ENCODE measurements at regions not wholly inside any gene's neighbourhood (a gene's known extent, or its start where the extent isn't known, plus 50 kb on each side); places are given as distances from the start of the nearest gene placed in this dataset.

DNA sequence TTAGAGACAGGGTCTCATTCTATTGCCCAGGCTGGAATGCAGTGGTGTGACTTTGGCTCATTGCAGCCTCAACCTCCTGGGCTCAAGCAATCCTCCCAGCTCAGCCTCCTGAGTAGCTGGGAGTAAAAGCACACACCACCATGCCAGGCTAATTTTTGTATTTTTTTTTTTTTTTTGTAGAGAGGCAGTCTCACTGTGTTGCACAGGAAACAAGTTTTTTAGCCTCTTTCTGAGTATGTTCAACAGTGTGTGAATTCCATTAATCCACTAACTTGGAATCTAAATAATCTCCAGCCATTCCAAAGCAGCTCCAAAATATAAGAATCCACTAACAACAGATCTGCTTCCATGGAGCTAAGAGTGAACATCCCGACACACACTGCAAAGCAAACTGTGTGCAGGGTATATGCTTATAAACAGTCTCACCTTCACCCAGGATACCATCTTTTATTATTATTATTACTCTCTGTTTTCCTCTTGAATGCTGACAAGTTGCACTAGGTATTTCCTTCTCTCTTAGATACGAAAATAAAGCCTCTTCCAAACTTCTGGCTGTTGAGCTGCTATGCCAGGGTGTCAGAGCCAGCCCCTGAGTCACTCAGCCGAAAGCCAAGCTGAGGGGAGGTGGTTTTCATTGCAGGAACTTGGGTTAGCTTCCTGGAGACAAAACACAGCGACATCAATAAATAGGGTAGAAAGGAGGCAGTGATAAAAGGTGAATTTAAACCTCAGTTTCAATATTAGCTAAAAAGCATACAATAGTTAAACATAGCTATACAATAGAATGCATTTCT is 264.9 kb downstream of the HIVEP2 start:
- ATAC-seq, result no peak
- TF ChIP-seq, protein P1, sequence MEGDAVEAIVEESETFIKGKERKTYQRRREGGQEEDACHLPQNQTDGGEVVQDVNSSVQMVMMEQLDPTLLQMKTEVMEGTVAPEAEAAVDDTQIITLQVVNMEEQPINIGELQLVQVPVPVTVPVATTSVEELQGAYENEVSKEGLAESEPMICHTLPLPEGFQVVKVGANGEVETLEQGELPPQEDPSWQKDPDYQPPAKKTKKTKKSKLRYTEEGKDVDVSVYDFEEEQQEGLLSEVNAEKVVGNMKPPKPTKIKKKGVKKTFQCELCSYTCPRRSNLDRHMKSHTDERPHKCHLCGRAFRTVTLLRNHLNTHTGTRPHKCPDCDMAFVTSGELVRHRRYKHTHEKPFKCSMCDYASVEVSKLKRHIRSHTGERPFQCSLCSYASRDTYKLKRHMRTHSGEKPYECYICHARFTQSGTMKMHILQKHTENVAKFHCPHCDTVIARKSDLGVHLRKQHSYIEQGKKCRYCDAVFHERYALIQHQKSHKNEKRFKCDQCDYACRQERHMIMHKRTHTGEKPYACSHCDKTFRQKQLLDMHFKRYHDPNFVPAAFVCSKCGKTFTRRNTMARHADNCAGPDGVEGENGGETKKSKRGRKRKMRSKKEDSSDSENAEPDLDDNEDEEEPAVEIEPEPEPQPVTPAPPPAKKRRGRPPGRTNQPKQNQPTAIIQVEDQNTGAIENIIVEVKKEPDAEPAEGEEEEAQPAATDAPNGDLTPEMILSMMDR (IDR thresholded peaks at IDR 0.05), result no peak
- Histone ChIP-seq H3K36me3 (no peaks in the 10 kb centered on the region), H3K9me3 (no peaks in the 10 kb centered on the region), H3K27ac (no peak overlapping the region), H3K4me1 (no peaks in the 10 kb centered on the region), H3K27me3 (no peaks in the 10 kb centered on the region), H3K4me3 (no peak overlapping the region)
- intact Hi-C loops (cut with DNase I), result no loop called here
- no peak for DNase-seq

DNA sequence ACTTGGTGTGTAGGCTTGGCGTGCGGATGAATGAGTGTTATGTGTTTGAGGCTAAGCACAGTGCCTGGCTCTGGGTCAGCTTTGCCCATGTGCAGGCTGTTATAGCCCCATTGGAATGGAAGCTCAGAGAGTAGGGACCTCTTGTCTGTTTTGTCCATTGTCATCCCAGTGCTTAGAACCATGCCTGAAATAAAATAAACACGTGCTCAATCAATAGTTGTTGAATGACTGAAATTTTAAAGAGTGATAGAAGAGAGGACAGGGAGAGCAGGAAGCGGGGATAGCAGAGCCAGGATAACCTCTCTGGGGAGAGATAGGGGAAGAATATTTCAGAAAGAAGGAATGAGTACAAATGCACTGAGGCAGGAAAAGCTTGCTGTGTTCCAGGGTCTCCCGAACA is 263.9 kb downstream of the HIVEP2 start:
- H3K4me3 ChIP-seq, result no peak overlapping the region
- H3K4me1 ChIP-seq, result no peaks in the 10 kb centered on the region
- H3K27ac ChIP-seq, result no peak overlapping the region
- H3K36me3 ChIP-seq, result no peaks in the 10 kb centered on the region
- intact Hi-C loops (cut with DNase I), result no loop called here
- no peaks in the 10 kb centered on the region for H3K27me3 ChIP-seq
- TF ChIP-seq, protein P1 (IDR thresholded peaks at IDR 0.05), result no peak
- DNase-seq (no peak), ATAC-seq (no peak)
- H3K9me3 ChIP-seq, result no peaks in the 10 kb centered on the region

DNA sequence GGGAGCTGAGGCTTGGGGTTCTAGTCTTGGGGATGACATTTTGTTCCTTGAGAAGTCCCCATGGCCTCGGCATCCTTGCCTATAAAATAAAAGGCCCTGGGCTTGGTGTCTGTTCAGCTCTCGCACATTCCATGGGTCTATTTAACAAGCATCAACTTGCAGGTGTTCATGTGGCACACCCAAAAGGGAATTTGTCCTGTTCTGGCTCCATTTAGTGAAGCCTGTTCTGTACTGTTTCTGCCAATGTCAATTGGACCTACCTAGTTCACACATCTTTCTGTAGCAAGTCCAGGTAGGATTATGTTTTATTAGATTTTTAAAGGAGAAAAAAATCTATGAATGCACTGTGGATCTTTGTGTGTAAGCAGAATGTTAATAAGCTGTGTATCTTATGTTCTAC is 262.0 kb downstream of the HIVEP2 start:
- intact Hi-C loops (cut with DNase I), result no loop called here
- Histone ChIP-seq H3K36me3 (no peaks in the 10 kb centered on the region), H3K27ac (no peak overlapping the region), H3K9me3 (no peaks in the 10 kb centered on the region), H3K27me3 (no peaks in the 10 kb centered on the region), H3K4me1 (peaks cover 0 to 3% of the 10 kb centered on the region in 2 donors), H3K4me3 (no peak overlapping the region)
- TF ChIP-seq, protein P1 (IDR thresholded peaks at IDR 0.05), result no peak
- no peak for ATAC-seq
- DNase-seq, result no peak

DNA sequence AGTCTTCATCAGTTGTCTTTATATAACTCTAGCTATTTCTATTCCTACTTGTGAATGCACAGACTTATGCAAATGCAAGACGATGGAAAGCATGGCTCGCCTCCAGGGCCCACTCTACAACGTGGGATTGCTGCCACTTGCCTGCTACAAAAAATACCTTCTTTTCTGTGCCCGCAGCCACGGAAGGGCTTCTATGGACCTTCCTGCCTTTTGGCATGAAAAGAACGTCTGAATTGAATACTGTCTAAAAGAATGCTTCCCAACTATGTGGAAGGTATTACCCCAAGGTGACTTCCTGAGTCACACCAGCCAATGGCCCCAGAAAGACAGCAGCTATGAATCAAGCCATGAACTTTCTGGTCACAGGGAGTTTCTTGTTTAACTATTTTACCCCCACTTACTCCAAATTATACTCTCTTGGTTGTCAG is 261.2 kb downstream of the HIVEP2 start:
- no peaks in the 10 kb centered on the region for H3K27me3 ChIP-seq
- H3K27ac ChIP-seq, result no peak overlapping the region
- intact Hi-C loops (cut with DNase I), result no loop called here
- H3K36me3 ChIP-seq, result no peaks in the 10 kb centered on the region
- TF ChIP-seq, protein P1 (IDR thresholded peaks at IDR 0.05), result no peak
- H3K9me3 ChIP-seq, result no peaks in the 10 kb centered on the region
- no peak overlapping the region for H3K4me3 ChIP-seq
- DNase-seq (no peak), ATAC-seq (no peak)
- H3K4me1 ChIP-seq, result peaks cover 0 to 3% of the 10 kb centered on the region in 2 donors

DNA sequence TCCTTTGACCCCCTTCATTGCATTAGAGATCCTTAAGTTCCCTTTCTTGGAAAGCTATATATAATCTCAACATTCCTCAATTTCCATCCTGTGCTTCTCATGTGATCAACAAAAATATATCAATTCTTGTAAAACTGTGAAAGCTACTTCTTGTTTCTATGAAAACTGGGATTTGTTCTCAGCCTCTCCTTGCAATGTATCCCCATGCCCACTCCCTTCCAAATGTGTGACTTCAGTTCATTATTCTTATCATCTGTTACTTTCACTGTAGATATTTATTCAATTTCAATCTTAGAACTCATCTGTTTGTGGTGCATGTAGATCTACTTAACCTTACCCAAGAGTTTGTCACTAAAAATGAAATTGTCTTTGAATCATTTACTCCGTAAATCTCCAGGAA is 260.6 kb downstream of the HIVEP2 start:
- no peak overlapping the region for H3K4me3 ChIP-seq
- intact Hi-C loops (cut with DNase I), result no loop called here
- ATAC-seq (no peak), DNase-seq (no peak)
- H3K9me3 ChIP-seq, result no peaks in the 10 kb centered on the region
- TF ChIP-seq, protein P1 (IDR thresholded peaks at IDR 0.05), result no peak
- no peak overlapping the region for H3K27ac ChIP-seq
- H3K36me3 ChIP-seq, result no peaks in the 10 kb centered on the region
- peaks cover 0 to 3% of the 10 kb centered on the region in 2 donors for H3K4me1 ChIP-seq
- no peaks in the 10 kb centered on the region for H3K27me3 ChIP-seq
